HG03159 (cell line): ENCODE measurements at regions not wholly inside any gene's neighbourhood (a gene's known extent, or its start where the extent isn't known, plus 50 kb on each side); places are given as distances from the start of the nearest gene placed in this dataset.
"Not testable (repeated sequence)": the region's sequence is repeated elsewhere in the genome, so short reads cannot be mapped to it uniquely, and the experiment has no call there.

Source experiments
- ATAC-seq: cut with Tn5 transposase; IDR thresholded peaks from one replicate; pipeline ENCODE4 v1.9.1; 2021; ENCODE audit warnings: mild to moderate bottlenecking, moderate library complexity; ENCODE audit not compliant: unreplicated experiment

DNA sequence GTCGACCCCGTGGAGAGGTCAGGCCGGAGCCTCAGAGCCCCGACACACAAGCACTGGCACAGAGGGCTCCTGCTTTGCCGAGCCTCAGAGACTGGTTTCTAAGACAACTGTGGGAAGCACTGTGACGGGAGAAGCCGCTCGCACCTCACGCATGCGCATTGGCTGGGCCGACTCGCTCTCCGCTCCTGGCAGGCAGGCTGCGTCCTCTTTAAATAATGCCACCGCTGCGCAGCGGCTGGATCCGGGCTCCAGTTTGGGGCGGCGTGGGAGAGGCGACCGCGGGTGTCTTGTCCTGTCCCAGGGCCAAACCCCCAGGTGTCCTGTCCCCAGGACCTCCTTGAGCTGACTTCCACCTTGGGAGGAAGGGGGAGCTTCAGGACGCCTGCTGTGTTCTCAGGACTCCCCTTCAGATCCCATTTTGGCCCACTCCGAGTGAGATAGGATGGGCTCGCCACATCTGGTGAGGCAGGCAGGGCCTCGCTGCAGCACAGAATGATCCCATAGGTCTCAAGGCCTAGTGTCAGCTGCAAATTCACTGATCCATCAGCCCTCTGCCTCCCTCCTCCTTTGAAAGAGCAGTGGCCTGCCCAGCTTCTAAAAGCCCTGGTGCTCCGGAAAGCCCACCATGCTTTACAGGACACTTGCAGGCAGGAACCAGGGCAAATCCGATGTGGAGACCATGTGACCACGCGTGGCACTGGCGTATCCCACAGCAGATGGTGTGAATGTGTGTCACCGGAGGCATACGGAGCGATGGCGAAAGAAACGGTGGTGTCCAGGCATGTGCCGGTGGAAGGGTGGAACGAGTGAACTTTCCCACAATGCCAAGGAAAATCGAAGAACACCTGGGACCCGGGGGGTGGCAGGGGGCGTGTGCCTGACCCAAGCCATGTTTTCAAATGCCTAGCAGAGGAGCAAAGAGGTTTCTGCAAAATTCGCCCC lies 169.3 kb upstream of the ZNF337 start:
- ATAC-seq, result no peak

DNA sequence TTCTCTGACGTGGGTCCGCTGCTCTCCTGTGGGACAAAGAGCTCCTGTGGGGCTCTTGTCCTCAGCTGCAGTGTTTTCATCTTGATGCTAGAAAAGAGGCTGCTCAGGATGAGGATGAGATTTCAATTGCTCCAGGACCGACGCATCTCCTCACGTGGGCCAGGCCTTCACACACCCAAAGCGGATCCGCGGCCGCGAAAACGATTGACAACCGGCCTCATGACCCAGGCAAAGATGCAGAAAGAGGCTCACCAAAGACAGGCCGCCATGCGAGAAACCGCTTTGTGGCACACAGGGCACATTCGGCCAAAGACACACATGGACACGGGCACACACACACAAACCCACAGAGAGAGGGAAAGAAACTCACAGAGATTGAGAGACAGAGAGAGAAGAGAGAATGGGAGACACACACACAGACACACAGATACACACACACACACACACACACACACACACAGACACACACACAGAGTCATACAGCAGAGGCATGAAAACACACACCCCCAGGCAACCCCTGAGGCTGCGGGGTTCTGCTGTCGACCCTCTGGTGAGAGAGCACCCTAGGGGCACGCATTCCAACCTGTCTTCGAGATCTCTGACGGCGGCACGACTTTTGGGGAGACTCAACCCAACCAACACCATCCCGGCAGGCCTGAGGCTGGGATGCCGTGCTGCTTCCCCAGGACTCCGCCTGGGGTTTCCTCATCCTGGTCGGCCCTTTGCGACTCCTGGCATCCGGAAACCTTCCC lies 168.5 kb upstream of the ZNF337 start:
- ATAC-seq, result not testable (repeated sequence)

DNA sequence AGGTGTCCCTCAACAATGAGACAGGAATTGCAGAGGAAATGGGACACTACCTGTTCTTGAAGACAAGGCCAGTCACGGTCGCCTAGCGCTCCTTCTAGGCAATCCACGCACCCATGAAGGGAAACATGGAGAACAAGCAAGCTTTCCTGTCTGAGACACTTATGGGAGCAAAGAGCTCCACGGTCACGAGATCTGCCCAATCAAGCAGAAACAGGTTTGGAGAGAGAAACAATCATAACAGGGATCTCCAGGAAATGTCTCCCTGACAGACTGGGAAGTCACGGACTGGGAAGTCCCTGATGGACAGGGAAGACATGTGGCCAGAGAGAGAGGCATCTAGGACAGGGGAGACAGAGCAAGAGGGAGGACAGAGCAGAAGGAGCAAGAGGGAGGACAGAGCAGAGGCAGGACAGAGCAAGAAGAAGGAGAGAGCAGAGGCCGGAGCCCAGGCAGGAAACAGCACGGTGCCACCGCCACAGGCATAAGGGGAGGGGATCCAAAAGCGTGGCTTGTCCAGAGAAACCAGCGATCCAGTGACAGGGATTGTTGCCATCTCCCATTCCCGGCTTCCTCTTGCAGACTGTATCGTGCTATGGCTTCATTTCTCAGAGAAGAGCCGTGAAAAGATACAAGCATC lies 167.8 kb upstream of the ZNF337 start:
- ATAC-seq, result no peak

DNA sequence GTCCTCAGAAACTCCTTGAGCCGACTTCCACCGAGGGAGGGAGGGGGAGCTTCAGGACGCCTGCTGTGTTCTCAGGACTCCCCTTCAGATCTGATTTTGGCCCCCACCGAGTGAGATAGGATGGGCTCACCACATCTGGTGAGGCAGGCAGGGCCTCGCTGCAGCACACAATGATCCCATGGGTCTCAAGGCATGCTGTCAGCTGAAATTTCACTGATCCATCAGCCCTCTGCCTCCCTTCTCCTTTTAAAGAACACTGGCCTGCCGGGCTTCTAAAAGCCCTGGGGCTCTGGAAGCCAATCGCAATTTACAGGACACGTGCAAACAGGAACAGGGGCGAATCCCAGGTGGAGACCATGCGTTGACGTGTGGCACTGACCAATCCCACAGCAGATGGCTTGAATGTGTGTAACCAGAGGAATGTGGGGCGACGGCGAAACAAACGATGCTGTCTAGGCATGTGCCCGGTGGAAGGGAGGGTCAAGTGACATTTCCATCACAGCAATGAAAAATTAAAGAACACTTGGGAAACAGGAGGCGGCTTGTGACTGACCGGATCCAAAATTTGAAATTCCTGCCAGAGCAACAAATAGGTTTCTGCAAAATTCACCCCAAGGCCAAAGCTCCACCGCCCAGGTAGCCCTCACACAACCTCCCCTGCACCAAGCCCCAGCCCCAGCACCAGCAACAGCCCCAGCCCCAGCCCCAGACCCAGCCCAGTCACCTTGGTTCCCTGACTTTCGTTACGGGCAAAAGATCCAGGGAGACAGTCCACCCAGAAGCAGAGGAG lies 167.1 kb upstream of the ZNF337 start:
- no peak for ATAC-seq

DNA sequence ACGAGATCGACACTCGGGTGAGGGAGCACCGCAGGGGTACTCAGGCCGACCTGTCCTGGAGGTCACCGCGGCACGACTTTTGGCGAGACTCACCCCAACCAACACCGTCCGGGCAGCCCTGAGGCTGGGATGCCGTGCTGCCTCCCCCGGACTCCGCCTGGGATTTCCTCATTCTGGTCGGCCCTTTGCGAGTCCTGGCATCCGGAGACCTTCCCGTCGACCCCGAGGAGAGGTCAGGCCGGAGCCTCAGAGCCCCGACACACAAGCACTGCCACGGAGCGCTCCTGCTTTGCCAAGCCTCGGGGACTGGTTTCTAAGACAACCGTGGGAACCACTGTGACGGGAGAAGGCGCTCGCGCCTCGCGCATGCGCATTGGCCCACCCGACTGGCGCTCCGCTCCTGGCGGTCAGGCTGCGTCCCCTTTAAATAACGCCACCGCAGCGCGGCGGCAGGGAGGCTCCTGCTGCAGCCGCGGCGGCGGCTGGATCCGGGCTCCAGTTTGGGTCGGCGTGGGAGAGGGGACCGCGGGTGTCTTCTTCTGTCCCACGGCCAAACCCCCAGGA lies 166.4 kb upstream of the ZNF337 start:
- ATAC-seq, result peak; percentile 44

DNA sequence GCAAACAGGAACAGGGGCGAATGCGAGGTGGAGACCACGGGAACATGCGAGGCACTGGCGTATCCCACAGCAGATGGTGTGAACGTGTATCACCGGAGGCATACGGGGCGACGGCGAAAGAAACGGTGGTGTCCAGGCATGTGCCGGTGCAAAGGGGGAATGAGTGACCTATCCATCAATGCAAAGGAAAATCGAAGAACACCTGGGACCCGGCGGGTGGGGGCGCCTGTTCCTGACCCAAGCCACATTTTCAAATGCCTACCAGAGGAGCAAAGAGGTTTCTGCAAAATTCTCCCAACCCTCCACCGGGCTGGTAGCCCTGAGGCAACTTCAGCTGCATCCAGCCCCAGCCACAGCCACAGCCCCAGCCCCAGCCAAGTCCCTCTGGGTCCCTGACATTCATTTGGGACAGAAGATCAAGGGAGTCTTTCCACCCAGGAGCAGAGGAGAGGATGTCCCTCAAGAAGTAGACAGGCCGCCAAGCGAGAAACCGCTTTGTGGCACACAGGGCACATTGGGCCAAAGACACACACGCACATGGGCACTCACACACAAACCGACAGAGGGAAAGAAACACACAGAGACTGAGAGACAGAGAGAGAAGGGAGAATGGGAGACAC lies 164.0 kb upstream of the ZNF337 start:
- ATAC-seq, result no peak

DNA sequence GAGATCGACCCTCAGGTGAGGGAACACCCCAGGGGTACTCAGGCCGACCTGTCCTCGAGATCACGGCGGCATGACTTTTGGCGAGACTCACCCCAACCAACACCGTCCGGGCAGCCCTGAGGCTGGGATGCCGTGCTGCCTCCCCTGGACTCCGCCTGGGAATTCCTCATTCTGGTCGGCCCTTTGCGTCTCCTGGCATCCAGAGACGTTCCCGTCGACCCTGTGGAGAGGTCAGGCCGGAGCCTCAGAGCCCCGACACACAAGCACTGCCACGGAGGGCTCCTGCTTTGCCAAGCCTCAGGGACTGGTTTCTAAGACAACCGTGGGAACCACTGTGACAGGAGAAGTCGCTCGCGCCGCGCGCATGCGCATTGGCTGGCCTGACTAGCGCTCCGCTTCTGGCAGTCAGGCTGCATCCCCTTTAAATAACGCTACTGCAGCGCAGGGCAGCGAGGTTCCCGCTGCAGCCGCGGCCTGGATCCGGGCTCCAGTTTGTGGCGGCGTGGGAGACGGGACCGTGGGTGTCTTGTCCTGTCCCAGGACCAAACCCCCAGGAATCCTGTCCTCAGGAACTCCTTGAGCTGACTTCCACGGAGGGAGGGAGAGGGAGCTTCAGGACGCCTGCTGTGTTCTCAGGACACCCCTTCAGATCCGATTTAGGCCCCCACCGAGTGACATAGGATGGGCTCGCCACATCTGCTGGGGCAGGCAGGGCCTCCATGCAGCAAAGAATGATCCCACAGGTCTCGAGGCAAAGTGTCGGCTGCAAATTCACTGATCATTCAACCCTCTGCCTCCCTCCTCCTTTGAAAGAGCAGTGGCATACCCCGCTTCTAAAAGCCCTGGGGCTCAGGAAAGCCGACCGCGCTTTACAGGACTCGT lies 163.2 kb upstream of the ZNF337 start:
- ATAC-seq, result peak; percentile 45

DNA sequence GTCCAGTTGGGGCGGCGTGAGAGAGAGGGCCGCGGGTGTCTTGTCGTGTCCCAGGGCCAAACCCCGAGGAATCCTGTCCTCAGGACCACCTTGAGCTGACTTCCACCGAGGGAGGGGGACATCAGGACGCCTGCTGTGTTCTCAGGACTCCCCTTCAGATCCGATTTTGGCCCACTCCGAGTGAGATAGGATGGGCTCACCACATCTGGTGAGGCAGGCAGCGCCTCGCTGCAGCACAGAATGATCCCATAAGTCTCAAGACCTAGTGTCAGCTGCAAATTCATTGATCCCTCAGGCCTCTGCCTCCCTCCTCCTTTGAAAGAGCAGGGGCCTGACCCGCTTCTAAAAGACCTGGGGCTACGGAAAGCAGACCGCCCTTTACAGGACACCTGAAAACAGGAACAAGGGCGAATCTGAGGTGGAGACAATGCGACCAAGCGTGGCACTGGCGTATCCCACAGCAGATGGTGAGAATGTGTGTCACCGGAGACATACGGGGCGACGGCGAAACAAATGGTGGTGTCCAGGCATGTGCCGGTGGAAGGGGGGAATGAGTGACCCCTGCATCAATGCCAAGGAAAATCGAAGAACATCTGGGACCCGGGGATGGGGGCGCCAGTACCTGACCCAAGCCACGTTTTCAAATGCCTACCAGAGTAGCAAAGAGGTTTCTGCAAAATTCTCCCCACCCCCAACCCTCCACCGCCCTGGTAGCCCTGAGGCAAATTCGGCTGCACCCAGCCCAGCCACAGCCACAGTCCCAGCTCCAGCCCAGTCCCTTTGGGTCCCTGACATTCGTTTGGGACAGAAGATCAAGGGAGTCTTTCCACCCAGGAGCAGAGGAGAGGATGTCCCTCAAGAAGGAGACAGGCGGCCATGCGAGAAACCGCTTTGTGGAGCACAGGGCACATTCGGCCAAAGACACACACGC lies 162.1 kb upstream of the ZNF337 start:
- no peak for ATAC-seq

DNA sequence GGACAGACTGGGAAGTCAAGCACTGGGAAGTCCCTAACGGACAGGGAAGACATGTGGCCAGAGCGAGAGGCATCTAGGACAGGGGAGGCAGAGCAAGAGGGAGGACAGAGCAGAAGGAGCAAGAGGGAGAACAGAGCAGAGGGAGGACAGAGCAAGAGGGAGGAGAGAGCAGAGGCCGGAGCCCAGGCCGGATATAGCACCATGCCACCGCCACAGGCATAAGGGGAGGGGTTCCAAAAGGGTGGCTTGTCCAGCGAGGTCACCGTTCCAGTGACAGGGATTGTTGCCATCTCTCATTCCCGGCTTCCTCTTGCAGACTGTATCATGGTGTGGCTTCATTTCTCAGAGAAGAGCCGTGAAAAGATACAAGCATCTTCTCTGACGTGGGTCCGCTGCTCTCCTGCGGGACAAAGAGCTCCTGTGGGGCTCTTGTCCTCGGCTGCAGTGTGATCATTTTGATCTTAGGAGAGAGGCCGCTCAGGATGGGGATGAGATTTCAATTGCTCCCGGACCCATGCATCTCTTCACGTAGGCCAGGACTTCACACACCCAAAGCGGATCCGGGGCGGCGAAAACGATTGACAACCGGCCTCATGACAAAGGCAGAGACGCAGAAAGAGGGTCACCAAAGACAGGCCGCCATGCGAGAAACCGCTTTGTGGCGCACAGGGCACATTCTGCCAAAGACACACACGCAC lies 160.6 kb upstream of the ZNF337 start:
- ATAC-seq, result not testable (repeated sequence)

DNA sequence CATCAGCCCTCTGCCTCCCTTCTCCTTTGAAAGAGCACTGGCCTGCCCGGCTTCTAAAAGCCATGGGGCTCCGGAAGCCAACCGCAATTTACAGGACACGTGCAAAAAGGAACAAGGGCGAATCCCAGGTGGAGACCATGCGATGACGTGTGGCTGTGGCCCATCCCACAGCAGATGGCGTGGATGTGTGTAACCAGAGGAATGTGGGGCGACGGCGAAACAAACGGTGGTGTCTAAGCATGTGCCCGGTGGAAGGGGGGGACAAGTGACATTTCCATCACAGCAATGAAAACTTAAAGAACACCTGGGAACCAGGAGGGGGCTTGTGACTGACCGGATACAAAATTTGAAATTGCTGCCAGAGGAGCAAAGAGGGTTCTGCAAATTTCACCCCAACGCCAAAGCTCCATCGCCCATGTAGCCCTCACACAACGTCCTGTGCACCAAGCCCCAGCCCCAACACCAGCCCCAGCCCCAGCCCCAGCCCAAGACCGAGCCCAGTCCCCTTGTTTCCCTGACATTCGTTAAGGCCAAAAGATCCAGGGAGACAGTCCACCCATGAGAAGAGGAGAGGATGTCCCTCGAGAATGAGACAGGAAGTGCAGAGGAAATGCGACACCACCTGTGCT lies 159.7 kb upstream of the ZNF337 start:
- no peak for ATAC-seq

DNA sequence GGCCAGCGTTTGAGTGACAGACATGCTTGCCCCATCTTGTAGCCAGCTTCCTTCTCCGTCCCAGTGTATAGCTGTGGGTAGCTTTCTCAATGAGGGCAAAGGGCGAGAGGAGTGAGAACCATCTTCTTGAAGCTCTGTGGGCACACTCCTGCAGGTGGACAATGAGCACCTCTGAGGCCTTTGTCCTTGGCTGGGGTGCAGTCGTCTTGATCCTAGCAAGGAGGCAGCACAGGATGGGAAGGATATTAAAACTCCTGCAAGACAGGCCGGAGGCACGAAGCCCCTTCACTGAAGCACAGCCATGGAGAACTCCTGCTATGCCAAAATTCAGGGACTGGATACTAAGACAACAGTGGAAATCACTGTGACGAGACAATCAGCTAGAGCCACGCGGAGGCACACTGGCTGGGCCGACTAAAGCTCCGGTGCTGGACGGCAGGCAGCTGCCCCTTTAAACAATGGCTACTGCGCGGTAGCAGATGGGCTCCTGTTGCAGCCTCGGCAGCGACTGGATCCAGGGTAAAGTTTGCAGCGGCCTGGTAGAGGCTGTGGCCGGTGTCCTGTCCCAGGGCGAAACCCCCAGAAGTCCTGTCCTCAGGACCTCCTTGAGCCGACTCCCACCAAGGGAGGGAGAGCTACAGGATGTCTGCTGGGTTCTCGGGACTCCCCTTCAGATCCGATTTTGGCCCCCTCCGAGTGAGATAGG lies 159.0 kb upstream of the ZNF337 start:
- ATAC-seq, result not testable (repeated sequence)

DNA sequence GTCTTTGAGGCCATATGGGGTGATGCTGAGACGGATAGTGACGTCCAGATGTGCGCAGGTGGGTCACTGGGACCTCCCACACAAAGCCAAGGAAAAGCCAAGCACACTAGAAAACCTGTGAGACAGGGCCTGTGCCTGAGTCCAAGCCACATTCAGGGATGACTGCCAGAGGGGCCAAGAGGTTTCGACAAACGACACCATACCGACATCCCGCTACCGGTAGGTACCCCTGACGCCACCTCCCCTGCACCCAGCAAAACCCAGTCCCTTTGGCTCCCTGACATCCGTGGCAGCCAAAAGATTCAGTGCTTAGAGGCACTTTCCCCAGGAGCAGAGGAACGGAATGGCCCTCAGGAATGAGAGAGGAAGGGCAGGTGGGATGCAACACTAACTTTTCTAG lies 158.0 kb upstream of the ZNF337 start:
- not testable (repeated sequence) for ATAC-seq

DNA sequence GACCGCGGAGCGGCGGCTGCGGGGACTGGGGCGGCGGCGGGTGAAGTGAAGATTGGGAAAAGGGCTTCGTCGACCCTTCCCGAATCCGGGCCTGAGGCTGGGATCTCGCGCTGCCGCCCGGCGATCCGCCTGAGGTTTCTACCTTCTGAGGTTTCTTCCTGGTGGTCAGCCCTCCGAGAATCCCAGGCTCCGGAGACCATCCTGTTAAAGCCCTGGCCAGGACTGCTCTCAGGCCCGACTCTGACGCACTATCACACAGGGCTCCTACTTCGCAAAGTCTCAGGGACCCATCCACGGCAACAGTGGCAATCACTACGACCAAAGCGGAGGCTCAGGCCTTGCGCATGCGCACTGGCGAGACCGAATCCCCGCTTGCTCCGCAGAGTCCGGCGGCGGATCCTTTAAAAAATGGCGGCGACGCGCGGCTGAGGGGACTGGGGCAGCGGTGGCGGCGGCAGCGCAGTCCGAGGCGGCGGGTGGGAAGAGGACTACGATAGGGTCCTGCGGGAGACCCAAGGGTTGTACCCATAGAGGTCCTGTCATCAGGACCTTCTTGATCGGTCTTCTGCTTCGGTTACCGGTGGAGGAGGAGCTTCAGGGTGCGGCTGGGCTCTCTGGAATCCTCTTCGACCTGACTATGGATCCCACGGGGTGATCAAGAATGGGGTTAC lies 157.2 kb upstream of the ZNF337 start:
- peak; percentile 67 for ATAC-seq

DNA sequence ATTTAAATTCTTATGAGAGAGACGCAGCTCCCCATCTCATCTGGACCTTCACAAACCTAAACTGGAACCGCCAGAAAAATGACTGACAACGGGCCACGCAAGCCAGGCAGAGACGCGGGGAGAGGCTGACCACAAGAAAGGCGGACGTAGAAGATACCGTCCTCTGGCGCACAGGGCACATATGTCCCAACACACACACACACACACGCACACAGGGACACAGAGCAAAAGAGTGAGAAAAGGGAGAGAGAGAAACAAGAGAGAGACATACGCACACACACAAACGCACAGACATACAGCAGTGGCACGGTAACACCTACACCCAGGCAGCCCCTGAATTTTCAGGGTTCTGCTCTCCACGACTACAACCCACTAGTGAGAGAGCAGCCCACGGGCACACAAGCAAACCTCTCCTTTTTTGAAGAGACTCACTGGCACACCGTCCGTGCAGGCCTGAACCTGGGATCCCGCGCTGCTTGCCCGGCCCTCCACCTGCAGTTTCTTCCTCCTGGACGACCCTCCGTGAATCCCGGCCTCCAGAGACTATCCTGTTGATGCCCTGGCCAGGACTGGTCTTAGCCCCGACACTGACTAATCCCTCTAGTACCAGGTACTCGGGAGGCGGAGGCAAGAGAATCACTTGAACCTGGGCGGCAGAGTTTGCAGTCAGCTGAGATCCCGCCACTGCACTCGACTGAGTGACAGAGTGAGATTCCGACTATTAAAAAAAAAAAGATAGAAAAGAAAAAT lies 156.5 kb upstream of the ZNF337 start:
- not testable (repeated sequence) for ATAC-seq

DNA sequence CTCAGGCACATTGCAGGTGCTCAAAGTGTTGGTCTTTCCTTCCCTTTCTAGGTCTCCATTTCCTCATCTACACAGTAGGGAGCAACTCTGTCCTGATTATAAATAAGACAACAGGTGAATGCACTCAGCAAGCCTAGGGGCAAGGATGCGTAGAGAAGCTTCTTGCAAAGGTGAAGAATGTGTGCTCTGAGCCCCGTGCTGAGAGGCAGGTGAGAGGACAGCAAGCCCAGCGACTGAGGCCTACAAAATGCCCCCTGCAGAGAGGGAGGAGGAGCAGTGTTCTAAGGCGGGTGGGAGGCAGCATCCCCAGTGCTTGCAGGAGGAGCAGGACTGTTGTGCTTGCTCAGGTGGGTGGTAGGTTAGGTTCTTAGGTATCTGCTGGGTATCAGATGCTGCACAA lies 153.5 kb upstream of the ZNF337 start:
- ATAC-seq, result not testable (repeated sequence)
